ENCODE measurements at regions not wholly inside any gene's neighbourhood (a gene's known extent, or its start where the extent isn't known, plus 50 kb on each side); places are given as distances from the start of the nearest gene placed in this dataset.

GRCh38 chr7:130919316-130920103, 185.5 kb upstream of the KLF14 start:
- POLR2A ChIA-PET = no interaction called here
- H3K4me2 ChIP-seq (replicated peaks; ENCODE audit: low read depth, low read length, poor library complexity, severe bottlenecking) = no peak overlapping the region
- H3K27ac Mint-ChIP-seq = peak overlapping the region; percentile 20

More at GRCh38 chr7:130919316-130920103, 185.5 kb upstream of the KLF14 start:
- CTCF ChIA-PET = no interaction called here
- H3K9me3 Mint-ChIP-seq (ENCODE audit: insufficient read depth) = no peaks in the 10 kb centered on the region
- ATAC-seq (ENCODE audit: low read depth) (no peak), DNase-seq (no peak)
- no peaks in the 10 kb centered on the region for H3K27me3 Mint-ChIP-seq
- peaks cover 47% of the 10 kb centered on the region for H3K4me1 Mint-ChIP-seq
- peaks cover 96% of the 10 kb centered on the region for H3K79me2 ChIP-seq (ENCODE audit: control insufficient read depth, insufficient read depth, low read length)
- H3K9me3 ChIP-seq (ENCODE audit: control extremely low read depth in 1 of 3, control insufficient read depth in 2 of 3, insufficient read depth in 1 of 3, low read length in 2 of 3) = no peaks in the 10 kb centered on the region
- no peak overlapping the region for H3K9ac ChIP-seq (ENCODE audit: low read length)
- peaks cover under 1 to 16% of the 10 kb centered on the region in 2 donors for H3K4me1 ChIP-seq (ENCODE audit: control insufficient read depth in 2 of 2, insufficient read depth in 2 of 2, low read length in 2 of 2)
- TF ChIP-seq CTCF (IDR thresholded peaks at IDR 0.05) = no peak
- TF ChIP-seq EZH2 (IDR thresholded peaks at IDR 0.05; ENCODE audit: borderline replicate concordance, insufficient read depth, low read depth, low read length, poor library complexity, severe bottlenecking) = no peak
- no peak overlapping the region for H2AFZ ChIP-seq (ENCODE audit: insufficient read depth, low read depth, low read length, poor library complexity, severe bottlenecking)
- peaks cover 2 to 48% of the 10 kb centered on the region in 2 experiments for H3K36me3 ChIP-seq (replicated peaks in 1 of 2; ENCODE audit: control extremely low read depth in 1 of 2, control insufficient read depth in 1 of 2, extremely low read depth in 1 of 2, insufficient read depth in 2 of 2, low read length in 1 of 2)
- no peaks in the 10 kb centered on the region for H3K27me3 ChIP-seq (replicated peaks in 1 of 4; ENCODE audit: control extremely low read depth in 1 of 4, control insufficient read depth in 3 of 4, insufficient read depth in 4 of 4, low read length in 3 of 4)
- H4K20me1 ChIP-seq (ENCODE audit: control insufficient read depth, insufficient read depth, low read length, poor library complexity, severe bottlenecking) = peaks cover 8% of the 10 kb centered on the region
- WGBS (ENCODE audit: insufficient coverage) = no CpG with 5 or more reads among the region's 2 CpGs
- no peak overlapping the region for H3K4me3 ChIP-seq (ENCODE audit: control extremely low read depth in 1 of 5, extremely low read depth in 1 of 5, insufficient read depth in 1 of 5, low read depth in 2 of 5, low read length in 4 of 5)
- intact Hi-C loops (cut with micrococcal nuclease) = no loop called here
- H3K4me3 Mint-ChIP-seq = no peak overlapping the region
- no peak overlapping the region for H3K27ac ChIP-seq (ENCODE audit: low read length in 2 of 2)

Measured in B cell (primary cell).